GM12891 (cell line): ENCODE measurements at regions not wholly inside any gene's neighbourhood (a gene's known extent, or its start where the extent isn't known, plus 50 kb on each side); places are given as distances from the start of the nearest gene placed in this dataset.

Source experiments
- DNase-seq: peaks from one replicate; pipeline ENCODE4 v3.0.0; 2011; ENCODE audit warnings: low spot score; ENCODE audit not compliant: insufficient read length
- FAIRE-seq: peaks from 2 replicates; lab custom pipeline; 2011; peaks lifted over from hg19 to GRCh38; lab: Jason Lieb, UNC
- PAX5 ChIP-seq: IDR thresholded peaks from 2 replicates; pipeline ENCODE4 v1.6.1; 2011; ENCODE audit warnings: low read length, moderate library complexity, mild to moderate bottlenecking; ENCODE audit not compliant: insufficient read depth, severe bottlenecking
- POLR2A ChIP-seq: IDR thresholded peaks from 2 replicates; pipeline ENCODE4 v1.6.1; 2011; ENCODE audit warnings: low read depth, low read length, control low read depth
- POLR2AphosphoS5 ChIP-seq: IDR thresholded peaks from 2 replicates; pipeline ENCODE4 v1.6.1; 2011; ENCODE audit warnings: low read depth, low read length, control low read depth
- POU2F2 ChIP-seq: IDR thresholded peaks from 2 replicates; pipeline ENCODE4 v1.6.1; 2011; ENCODE audit warnings: low read depth, mild to moderate bottlenecking, control low read depth, low read length, moderate library complexity
- SPI1 ChIP-seq: IDR thresholded peaks from 2 replicates; pipeline ENCODE4 v1.6.1; 2011; ENCODE audit warnings: low read depth, low read length, control low read depth
- TAF1 ChIP-seq: IDR thresholded peaks from 2 replicates; pipeline ENCODE4 v1.6.1; 2011; ENCODE audit warnings: low read depth, low read length, control low read depth

DNA sequence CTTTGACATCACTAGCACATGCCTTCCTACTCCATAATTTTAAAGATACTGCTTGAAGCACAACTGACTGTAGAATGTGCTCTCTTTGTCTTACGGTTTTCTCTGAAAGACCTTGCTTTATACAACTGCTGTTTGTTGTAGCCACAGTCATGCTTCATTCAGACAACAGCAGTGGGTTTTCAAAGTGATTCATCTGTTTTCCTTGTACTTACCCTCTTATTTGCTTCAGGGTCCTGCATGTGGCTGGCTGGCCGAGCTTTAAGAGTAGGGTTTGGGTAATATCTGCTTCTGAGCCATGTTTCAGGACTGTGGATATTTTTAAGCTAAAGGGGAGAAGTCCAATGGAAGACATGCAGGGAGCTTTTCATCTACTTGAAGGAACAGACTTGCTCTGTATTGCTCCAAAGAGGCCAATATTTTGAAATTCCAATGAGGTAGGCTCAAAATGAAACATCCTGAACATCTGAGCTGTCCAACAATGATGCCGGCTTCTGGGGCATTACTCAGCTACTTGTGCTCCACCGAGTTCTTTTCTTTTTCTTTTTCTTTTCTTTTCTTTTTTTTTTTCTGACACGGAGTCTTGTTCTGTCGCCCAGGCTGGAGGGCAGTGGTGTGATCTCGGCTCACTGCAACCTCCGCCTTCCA is 160.2 kb upstream of the SGK1 start:
- no peak for TF ChIP-seq PAX5
- no peak for TF ChIP-seq POLR2AphosphoS5
- no peak for TF ChIP-seq SPI1
- TF ChIP-seq TAF1, result no peak
- TF ChIP-seq POLR2A, result no peak
- no peak for TF ChIP-seq POU2F2
- DNase-seq (no peak), FAIRE-seq (no peak)

DNA sequence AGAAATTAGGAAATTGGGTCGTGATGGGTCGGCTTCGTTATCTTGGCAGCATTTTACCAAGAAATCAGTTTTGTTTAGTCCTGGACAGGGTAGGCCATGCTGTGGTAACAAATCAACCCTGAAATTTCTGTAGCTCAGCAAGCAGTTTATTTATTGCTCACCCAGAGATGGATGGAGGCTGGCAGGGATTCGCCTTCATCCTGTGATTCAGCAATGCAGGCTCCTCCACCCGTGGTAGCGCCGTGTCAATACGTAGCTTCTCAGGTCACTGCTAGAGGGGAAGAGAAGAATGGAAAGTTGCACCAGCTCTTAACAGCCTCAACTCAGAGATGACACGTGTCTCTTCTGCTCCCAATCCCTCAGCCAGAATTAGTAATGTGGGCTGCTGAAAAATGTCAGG is 157.0 kb upstream of the SGK1 start:
- FAIRE-seq, result no peak
- no peak for DNase-seq
- TF ChIP-seq TAF1, result no peak
- no peak for TF ChIP-seq PAX5
- no peak for TF ChIP-seq POU2F2
- TF ChIP-seq POLR2AphosphoS5, result no peak
- TF ChIP-seq POLR2A, result no peak
- no peak for TF ChIP-seq SPI1

DNA sequence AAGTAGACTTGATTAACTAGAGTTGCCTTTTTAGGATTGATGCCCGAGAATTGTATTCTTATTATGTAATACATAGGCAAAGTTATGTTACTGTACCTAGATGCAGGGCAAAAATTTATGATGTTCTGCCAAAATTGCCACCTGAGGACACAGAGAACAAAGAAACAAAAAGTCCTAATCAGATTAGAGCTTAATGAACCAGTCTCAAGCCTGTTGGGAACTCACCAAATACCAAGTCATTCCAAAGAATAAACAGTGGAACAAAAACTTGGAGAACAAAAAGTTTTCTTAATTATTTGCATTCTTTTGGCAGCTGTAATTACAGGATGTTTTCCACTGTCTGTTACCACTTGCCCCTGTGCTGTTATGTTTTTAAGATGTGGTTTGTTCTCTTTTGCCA is 154.7 kb upstream of the SGK1 start:
- DNase-seq (no peak), FAIRE-seq (no peak)
- TF ChIP-seq POU2F2, result no peak

DNA sequence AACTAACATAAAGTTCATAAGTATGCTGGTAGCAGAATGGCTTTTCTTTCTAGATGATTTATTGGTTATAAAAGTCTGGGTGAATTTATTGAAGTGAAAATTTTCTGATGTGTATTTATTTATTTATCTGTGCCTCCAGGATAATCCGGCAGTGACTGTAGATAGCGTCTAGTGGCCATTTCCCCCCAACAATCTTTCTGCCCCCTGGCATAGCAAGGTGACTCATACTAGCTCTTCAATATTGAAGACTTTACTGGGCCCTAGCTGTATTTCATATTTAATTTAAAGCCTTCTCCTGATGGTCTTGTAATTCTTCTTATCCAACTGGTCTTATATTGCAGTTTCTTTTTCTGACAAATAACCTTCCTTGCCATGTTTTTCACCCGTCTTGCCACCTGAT is 154.1 kb upstream of the SGK1 start:
- FAIRE-seq (no peak), DNase-seq (no peak)
- TF ChIP-seq POLR2AphosphoS5 (no peak), POU2F2 (no peak), PAX5 (no peak), POLR2A (no peak), TAF1 (no peak), SPI1 (no peak)

DNA sequence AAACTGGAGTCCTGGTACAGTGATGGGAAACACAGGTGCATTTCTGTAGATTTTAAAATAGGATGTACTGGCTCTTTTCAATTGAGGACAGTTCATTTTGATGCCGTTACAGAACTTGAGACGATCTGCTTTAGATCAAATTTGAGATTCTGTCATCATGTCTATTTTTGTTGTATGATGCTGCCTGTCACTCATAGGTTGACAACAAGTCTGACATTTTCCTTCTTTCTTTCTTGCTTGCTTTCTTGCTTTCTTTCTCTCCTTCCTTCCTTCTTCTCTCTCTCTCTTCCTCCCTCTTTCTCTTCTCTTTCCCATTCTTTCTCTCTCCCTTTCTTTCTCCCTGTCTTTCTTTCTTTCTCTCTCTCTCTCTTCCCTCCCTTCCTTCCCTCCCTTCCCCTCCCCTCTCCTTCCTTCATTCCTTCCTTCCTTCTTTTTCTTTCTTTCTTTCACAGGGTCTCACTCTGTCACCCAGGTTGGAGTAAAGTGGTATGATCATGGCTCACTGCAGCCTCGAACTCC is 152.6 kb upstream of the SGK1 start:
- FAIRE-seq, result no peak
- TF ChIP-seq POU2F2 (no peak), SPI1 (no peak), TAF1 (no peak), POLR2AphosphoS5 (no peak), POLR2A (no peak), PAX5 (no peak)
- no peak for DNase-seq

DNA sequence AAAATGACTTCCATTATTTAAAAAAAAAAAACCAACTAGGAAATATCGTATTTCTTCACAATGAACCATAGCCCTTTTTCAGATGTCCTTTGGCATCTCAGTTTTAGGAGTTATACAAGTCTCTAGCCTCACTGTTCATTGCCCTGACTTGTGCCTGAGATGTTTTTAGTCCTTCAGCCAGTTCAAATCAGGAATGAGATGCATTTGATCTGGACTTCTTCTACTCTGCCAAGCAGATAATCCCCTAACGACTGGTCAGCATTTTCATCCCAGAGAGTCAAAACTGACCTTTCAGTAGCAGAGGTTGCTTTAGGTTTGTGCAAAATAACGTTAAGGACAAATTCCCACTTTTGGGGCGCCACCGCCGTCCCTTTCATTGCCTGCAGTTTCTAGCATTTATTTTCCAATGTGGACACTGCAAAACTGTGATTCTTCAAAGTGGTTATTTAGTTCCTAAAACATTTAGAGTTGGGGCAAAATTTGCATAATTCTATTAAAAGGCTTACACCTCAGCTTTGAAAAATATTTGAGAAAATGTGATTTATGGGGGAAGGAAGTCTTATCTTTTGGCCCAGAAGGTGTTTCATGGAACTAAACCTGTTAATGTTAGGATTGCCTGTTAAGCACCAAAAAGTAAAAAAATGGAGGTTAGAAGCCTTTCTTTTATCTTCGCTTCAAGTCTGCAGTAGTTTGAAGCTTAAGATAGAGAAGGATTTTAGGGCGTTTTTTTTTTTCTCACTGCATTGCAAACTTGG is 152.0 kb upstream of the SGK1 start:
- FAIRE-seq (no peak), DNase-seq (no peak)
- TF ChIP-seq SPI1, result no peak
- no peak for TF ChIP-seq TAF1
- TF ChIP-seq POLR2AphosphoS5, result no peak
- no peak for TF ChIP-seq POU2F2
- TF ChIP-seq POLR2A, result no peak
- TF ChIP-seq PAX5, result no peak

DNA sequence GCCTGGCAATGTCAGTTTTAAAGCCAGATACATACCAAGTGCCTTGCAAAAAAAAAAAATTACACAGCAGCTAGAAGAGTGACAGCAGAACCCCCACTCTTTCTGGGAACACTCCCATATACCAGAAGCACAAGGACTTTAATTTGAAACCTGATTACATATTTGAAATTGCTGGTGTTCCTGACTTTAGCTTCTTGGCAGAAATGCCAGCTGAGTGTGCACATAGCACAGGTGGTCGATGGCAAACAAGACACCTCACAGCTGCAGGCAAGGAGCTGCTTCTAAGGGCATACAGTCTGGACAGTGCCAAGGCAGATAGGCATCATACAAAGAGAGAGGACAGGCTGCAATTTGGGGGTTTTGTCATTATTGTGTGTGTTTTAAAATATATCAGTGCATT is 150.7 kb upstream of the SGK1 start:
- no peak for DNase-seq
- no peak for TF ChIP-seq POLR2AphosphoS5
- no peak for TF ChIP-seq POLR2A
- TF ChIP-seq SPI1, result no peak
- no peak for TF ChIP-seq PAX5
- no peak for TF ChIP-seq POU2F2
- no peak for TF ChIP-seq TAF1
- no peak for FAIRE-seq

DNA sequence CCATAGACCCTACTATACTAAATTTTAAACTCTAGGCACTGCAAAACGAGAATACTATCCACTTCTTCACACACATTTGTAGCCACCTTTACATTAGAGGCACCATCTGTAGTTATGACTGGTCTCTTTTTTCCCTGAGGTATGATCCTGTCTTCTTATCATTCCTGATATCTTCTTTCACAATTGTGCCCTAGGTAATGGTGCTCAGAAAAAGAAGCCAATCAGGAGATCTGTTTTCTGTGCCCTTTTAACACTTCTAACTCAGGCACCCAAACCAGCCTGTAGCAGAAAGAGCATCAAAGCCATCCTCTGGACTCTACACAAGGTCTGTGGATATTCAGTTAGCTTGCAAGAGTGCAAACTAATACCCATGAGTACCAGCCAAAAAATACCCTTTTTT is 149.7 kb upstream of the SGK1 start:
- DNase-seq (no peak), FAIRE-seq (no peak)
- TF ChIP-seq POLR2A, result no peak
- no peak for TF ChIP-seq PAX5

DNA sequence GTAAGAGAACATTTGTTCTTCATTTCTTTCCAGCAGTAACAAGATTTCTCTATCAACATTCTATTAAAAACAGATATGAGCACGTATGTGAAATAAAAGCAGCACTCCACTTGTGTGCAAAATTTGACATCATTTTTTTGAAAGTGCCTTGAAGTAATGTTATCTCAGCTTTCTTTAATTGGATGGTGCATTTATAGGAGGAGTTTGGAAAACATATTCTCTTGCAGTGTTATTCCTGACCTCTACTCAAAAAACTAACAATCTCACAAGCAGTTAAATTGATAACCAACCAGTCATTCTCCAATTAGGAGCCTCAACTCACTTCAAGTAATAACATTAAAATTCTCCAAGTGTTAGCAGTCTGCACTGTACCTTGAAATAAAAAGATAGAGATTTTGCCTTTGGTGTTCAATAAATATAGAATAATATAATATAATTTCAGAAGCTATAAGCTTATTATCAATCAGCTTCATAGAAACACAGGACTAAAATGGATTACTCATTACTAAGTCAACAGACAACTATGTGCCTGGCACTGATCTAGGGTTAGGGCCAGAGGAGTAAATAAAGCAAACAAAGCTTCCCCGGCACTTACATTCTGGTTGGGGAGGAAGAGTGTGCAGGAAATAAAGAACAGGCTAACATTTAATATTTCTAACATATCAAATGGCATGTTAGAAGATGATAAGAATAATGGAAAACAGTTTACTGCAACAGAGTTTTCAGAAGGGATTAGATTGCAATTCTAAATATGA is 149.0 kb upstream of the SGK1 start:
- FAIRE-seq (no peak), DNase-seq (no peak)
- TF ChIP-seq PAX5 (no peak), POU2F2 (no peak), POLR2AphosphoS5 (no peak), TAF1 (no peak), POLR2A (no peak)

DNA sequence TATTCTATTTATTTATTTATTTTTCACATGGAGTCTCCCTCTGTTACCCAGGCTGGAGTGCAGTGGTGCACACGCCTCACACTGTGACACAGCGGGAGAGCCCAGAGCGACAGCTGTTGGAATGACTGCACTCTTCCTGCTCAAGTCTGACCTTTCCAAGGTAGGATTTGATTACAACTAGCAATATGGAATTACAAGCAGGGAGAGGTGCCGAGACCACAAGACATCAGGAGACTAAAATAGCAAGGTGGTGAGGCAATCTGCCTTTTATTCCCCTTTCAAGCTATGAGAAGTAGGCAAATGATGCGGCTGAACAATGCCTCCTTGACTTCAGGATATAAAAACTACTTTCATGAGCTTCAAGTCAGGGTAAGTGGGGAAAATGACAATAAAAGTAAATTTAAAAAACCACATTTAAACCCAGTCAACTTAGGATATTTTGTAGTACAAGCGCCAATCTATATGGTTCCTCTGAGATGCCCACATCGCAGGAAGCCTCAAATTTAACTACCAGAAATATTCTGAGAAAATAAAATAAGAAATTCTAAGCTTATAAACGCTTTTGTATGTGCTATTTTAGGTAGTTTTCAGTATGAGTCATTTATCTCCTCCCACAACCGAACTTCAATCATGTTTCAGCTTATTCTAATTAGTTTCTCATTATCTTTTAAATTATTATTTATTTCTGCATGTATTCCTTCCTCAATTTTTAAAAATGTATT is 146.9 kb upstream of the SGK1 start:
- FAIRE-seq, result no peak
- no peak for DNase-seq
- TF ChIP-seq POLR2AphosphoS5 (no peak), POU2F2 (no peak), POLR2A (no peak), TAF1 (no peak)
